ENCODE measurements at regions not wholly inside any gene's neighbourhood (a gene's known extent, or its start where the extent isn't known, plus 50 kb on each side); places are given as distances from the start of the nearest gene placed in this dataset.

DNA sequence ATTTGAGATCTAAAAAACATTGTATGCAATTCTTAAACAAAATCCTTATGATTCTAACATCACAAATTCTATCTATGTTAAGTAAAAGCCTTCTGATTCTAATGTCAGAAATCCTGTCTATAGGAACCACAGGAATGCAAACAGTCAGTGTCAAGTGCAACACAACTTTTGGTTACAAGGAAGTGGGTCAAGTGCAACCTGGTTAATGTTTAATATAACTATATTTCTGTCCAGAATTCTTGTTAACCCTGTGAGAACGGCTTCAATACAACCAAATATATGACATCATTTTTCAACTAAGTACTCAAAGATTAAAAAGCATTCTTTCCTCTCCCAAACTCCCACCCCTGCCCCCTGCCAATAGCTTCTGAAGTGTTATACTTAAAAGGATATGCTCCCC is 107.9 kb upstream of the PLEKHA5 start:
- DNase-seq = no peak

DNA sequence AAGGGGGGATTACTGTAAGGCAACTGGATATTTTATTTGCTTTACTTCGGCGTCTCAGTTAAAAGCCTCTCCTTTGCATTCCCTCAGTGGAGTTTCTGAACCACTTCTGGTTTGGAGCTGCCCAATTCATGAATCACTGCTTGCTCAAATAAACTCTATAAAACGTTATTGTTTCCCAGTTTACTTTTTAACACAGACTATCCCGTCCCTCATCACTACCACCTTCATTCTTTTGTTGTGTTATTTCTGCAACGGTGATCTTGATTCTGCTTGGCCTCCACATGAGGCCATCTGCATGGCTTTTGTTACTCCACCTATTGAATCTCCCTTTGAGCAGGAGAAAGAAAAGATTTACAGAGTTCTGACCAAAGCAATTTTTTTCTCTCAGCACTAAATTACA is 104.0 kb upstream of the PLEKHA5 start:
- no peak for DNase-seq

DNA sequence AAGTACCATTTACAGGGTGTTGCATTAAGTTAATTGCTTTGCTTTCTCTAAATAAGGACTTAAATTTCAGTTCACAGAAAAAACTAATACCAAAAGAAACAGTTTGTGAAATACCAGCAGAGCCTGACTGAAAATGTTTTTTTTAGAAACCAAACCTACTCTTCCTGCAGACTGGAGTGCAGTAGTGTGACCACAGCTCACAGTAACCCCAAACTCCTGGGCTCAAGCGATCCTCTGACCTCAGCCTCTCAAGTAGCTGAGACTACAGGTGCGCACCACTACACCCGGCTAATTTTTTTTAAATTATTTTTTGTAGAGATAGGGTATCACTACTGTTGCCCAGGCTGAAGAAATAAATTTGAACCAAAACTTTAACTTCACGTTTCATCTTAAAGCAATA is 103.5 kb upstream of the PLEKHA5 start:
- no peak for DNase-seq

DNA sequence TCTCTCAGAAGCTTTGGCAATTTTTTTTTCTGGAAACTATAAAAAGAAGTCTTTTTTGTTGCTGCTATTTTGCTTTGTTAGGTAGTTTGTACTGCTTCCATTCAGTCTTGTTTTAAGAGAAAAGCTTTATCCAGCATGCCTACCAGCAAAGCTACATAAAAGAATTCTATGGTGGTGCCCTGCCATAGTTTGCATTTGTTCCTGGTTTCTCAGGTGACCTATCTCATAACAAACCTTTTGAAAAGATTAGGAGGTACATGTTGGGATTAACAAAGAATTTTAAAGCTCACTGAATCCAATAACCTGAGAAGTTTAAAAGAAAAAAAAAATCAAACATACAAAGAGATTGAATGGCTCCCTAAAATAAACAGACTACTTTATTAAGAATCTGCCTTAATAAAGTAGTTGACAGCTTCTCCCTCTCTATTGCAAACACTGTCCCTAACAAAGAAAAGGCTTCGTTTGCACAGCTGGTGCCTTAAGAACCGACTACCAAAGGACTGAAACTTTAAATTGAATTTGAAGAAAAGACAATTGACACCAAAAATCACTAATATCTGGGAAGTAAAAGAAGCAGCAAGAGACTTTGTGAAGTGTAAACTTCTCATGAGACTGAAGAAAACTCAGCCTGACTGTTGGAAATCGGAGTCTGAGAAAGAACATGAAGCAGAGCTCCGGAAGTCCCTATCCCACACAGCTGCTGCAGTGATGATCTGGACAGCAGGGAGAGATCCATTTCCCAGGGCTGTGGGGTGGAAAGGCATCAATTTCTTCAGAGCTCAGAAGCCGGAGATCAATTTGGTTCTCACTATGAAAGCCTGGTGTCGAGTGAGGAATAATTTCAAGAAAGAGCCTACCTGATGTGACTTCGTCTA is 102.7 kb upstream of the PLEKHA5 start:
- DNase-seq = no peak

DNA sequence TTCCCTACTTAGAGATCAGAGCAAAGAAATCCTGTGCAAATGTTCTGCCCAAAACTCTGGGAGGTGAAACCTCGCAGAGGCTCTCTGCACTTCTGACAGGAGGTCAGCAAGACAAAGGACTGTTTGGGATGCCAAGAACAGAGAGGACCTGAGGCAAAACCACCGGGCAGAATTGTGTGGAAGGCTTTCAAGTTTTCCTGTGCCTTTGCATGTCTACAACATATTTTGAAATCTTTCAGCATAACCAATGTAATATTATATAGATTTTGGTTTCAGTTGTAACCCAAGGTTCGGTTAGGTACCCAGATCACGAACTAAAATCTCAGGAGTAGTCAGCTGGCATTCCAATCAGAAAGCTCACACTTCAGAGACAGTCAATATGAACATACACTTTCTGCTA is 99.4 kb upstream of the PLEKHA5 start:
- DNase-seq = no peak

DNA sequence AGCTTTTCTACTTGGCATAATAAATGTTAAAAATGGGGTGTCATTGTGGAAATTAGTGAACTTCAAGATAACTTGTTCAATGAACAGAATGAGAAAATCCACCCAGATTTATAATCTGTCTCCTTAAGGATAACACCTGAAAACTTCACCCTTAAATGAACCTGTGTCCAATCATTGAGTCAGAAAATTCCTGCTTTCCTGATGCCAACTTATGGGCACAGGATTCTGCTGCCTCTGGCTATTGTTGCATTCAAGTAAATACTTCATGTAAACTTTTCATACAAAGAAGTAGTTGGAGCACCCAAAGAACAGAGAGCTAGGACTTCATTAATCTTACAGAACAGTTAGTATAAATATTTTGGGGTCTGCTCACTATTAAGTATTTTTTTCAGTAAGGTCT is 98.9 kb upstream of the PLEKHA5 start:
- DNase-seq = no peak

DNA sequence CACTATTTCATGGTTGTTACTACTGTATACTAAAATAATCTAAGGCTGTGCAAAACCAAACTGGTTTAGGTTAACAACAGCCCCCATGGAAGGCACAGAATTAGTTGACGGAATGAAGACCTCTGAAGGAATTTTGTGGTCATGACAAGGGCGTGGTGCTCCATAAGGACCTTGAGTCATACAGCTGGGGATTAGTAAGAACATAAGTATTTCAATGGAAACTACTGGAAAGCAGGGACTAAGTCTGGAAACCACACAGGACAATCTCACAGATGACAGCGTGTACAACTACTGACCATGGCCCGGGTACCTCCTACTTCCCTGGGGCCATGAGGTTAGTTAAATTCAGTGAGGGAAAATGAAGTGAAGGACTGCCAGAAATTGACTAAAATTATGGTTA is 98.5 kb upstream of the PLEKHA5 start:
- DNase-seq = no peak

DNA sequence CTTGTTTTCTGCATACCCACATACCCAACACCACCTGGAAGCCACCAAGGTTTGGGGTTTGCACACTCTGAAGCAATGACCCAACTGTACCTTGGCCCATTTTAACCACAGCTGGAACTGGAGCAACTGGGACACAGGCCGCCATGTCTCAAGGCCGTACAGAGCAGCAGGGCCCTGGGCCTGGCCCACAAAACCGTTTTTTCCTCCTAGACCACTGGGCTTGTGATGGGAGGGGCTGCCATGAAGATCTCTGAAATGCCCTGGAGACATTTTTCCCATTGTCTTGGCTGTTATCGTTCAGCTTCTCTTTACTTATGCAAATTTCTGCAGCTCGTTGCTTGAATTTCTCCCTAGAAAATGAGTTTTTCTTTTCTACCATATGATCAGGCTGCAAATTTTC is 96.7 kb upstream of the PLEKHA5 start:
- DNase-seq = no peak

DNA sequence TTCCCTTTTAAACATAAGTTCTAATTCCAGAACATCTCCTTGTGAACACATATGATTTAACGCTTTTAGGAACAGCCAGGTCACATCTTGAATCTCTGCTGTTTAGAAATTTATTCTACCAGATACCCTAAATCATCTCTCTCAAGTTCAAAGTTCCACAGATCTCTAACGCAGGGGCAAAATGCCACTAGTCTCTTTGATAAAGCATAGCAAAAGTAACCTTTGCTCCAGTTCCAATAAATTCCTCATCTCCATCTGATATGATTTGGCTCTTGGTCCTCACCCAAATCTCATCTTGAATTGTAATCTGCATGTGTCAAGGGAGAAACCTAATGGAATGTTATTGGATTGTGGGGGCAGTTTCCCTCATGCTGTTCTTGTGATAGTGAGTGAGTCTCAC is 96.3 kb upstream of the PLEKHA5 start:
- DNase-seq = no peak

DNA sequence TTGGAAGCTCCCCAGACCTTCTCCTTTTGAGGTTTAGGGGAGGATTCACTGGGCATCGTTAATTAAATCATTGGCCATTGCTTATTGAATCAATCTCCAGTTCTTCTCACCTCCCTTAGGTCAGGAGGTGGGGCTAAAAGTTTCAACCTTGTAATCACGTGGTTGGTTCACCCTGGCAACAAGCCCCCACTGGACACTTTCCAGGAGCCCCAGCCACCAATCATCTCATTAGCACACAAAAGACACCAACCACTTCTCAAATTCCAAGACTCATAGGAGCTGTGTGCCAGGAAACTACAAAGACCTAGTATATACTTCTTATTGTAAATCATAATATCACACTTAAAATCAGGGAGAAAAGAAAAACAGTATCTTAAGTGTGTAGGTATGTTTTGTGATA is 94.6 kb upstream of the PLEKHA5 start:
- no peak for DNase-seq

DNA sequence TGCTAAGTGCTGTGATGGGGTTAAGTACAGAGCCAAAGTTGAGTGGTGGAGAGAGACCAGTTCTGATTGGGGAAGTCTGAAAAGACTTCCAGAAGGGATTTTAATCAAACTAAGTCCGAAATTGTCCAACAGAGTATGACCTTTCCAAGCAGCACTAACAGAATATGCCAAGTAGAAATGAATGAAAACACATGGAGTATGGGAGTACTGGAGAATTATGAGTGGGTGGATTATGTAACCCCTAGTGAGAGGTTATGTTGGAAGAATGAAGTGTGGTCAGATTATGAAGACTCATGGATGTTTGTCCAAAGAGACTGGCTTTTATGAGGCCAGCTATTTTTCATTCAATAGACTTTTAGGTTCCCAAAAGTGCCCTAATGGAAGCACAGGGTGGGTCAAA is 94.0 kb upstream of the PLEKHA5 start:
- DNase-seq = no peak

DNA sequence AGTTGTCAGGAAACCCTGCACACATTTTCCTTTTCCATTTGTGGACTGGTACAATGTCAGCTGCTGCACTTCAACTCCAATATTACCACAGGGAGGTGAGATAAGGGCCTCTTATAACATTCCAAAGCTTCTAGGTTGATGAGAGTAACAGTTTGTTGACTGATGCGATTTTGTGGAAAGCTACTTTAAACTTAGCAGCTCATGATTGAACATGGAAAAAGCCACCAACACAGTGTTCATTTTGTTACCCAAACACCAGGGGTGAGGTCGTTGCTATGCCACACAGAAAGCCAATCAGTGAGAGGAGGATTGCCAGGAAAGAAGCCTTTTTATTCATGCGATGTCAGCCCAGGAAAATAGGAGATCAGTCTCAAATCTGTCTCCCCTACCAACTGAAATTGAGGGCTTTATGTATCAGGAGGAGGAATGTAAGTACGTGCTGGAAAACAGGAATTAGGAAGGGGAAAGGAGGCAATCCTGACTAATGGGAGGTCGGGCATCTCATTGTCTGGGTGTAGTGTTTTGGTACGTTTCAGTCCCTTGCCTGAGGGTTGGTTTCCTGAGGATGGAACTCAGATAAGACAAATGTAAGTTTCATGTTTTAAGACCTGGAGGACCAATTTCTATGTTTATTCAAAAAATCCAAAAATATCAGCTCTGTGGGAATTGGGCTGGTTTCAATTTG is 92.7 kb upstream of the PLEKHA5 start:
- DNase-seq = no peak

DNA sequence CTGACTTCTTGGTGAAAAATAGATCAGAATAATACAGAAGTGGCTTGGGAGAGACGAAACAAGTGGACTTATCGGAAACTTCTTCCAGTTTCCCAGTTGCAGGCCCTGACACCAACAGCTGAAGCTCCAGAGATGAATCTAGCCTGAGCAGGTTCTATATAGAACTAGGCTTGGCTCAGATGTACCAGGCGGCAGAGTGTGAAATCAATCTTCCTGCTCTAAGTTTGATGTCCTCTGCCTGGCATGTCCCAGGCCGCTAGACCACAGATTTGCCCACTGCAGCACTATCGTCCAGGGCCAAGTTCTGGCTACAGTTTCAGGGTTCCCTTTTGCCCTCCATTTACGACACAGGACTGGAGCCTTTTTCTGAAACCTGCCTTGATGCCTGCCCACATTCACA is 91.3 kb upstream of the PLEKHA5 start:
- no peak for DNase-seq

DNA sequence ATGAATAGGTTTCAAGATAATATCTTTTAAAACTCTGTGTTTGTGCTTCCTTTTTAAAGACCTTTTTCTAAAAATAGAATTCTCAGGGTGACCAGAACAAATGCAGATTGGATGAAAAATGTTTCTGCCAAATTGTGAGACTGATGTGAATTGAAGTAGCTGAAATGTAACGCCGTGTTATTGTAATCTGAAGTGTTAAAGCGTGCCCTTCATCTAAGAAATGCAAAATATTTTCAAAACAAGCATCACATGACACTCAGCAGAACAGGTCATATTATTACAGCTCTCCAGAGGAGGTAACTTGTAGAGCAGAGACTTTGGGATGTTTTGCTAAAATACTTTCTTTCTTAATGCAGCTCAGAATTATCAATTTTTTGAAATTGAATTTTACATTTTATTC is 90.0 kb upstream of the PLEKHA5 start:
- no peak for DNase-seq

DNA sequence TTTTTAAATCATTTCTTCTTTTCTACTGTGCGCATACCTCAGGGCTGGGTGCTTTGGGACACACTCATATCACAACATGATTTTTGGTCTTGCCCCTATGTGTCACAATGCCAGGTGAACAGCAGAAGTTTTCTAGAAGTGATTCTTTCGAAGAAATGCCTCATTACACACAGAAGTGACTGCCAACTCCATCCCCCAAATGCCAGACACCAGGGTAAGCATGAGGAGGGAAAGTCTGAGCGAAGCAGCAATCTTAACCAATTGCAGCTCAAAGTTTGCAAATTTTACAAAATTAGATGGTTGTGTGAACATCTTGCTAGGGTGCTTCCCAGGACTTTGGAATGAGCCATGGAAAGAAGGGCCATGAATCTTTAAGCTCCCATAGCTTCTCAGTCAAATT is 87.3 kb upstream of the PLEKHA5 start:
- DNase-seq = no peak

DNA sequence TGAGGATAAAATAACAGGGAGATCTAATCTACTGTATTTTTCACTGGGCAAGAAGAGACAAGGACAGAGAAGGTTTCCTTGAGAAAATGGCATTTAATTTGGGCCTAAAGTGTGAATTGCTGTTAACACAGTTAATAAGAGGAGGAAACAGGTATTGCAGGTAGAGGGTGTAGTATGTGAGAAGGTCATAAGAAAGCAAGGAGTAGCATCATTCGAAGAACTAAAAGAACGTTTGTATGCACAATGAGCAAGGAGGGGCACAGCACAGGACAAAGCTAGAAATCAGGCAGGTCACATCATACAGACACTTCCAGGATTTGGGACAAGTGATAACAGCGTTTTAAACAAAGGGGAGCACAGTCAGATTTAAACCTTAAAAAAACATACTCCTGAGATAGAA is 85.1 kb upstream of the PLEKHA5 start:
- no peak for DNase-seq

DNA sequence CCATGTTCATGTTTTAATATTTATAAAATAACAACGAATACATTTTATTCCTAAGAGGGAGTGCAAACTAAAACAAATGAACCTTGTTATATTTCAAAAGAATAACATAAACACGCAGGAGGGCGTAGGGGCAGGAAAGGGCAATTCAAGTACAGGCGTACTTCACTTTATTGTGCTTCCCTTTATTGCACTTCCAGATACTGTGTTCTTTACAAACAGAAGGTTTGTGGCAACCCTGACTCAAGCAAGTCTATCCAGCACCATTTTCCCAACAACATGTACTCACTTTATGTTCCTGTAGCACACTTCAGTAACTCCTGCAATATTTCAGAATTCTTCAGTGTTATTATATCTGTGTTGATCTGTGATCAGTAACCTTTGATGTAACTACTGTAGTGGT is 84.6 kb upstream of the PLEKHA5 start:
- DNase-seq = no peak

DNA sequence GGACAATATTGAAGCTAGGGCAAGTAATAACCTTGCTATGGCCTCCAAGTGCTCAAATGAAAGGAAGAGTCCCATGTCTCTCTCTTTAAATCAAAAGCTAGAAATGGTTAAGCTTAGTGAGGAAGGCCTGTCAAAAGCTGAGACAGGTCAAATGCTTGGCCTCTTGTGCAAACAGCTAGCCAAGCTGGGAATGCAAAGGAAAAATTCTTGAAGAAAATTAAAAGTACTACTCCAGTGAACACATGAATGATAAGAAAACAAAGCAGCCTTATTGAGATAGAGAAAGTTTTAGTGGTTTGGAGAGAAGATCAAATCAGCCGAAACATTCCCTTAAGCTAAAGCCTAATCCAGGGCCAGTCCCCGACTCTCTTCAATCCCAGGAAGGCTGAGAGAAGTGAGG is 84.1 kb upstream of the PLEKHA5 start:
- no peak for DNase-seq

DNA sequence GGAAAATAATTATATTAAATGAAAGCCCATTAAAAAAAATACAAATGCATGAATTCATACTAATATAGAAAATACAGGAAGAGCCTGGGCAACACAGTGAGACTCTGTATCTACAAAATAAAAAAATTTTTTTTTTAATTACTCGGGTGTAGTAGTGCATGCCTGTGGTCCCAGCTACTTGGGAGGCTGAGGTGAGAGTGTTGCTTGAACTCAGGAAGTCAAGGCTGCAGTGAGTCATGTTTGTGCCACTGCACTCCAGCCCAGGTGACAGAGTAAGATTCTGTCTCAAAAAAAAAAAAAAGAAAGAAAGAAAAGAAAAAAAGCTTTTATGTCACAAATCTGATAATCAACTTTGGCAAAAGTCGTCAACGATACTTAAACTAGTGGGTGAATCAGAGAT is 80.6 kb upstream of the PLEKHA5 start:
- no peak for DNase-seq

DNA sequence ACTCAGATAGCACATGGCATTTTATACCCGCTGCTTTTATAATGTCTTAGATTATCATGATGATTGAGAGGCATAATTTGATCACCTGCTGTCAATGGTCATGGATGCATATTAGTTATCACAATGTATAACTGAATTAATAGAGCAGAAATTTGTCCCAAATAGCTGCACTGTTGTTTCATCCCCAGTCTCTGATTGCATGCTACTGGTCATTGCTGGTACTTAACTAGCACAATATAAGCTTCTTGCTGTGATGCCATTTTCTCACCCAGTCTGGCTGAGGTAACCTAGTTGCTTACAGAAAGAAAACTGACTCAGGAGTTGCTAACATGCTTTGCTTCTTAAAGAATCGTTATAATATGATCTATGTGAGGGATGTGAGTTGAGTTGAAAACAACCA is 76.8 kb upstream of the PLEKHA5 start:
- no peak for DNase-seq

DNA sequence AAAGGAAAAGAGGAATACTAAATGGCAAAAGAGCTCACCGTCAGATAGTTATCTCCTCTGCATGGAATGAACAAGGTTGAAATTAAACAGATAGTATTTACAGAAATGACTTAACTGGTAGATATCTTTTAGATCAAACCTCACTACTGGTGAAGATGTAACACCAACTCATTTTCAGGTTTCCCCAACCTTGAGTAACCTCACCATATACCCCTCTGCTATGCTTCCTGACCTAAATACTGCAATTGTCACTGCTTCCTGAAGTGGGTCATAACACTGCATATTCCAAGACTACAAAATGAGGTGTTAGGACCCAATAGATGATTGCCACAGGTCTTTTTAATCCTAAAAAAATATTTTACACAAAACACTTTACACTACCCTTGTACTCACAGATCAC is 76.3 kb upstream of the PLEKHA5 start:
- no peak for DNase-seq

DNA sequence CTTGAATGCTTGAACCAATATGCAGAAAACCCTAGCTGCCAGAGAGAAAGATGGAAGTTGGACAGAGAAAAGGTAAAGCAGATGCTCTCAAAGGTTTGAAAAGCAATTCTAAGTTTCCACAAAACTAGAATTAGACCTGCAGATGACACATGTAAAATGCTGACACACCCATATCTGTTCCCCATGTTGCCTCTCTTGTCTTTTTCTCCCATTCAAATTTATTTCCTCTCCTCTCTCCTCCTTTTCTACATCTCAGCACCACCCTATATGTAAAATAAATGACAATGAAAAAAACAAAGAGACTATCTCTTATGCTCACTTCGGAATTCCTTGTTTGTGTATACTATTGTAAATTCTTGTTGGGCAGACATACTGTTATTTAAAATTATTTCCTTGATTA is 75.5 kb upstream of the PLEKHA5 start:
- no peak for DNase-seq

DNA sequence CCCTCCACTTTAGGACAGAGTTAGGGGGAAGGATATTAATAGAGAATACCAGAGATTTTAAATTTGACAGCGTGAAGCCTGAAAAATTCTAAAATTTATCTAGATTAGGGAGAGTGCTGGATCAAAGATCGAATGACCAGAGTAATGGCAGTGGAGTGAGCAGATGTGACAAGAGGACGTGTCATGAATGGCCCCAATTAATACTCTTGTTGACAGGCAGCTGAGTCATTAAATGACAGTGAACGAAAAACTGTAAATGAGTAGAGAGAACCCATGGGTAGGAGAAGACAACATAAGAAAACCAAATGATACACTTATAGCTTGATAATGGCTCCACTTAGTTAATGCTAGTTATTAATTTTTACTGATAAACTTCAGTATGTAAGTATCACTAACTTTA is 73.9 kb upstream of the PLEKHA5 start:
- DNase-seq = no peak

DNA sequence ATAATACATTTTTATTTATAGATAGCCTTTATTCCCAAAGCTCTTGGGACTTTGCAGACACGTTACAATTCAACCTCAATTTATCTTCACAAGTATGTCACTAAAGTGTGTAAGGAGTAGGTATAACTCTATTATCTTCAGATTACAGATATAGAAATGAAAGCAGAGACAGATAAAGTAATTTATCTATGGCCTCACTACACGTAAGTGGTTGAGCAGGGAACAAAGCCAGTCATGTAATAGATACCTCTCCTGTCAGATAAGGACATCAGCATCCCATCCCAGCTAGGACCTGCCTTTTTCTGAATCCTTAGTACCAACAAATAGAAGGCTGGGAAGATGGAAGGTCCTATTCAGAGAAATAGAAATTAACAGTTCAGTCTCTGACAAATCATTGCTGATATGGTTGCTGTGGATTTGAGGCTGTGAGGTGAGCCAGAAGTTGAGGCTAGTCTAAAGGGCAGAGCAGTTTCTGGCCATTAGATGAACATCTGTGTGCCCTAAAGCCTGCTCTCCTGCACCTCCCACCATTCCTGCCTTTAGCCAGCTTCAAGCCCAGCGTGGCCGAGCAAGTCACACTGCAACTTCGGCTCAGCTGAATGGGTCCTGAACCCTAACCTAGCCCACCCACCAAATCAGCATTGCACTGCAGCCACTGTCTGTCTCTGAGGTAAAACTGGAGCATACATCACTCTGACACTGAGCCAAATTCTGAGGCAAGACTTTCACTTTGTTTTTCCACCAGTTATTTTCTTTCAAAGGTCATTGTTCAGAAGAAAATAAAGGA is 71.1 kb upstream of the PLEKHA5 start:
- DNase-seq = no peak
